ENCODE measurements at regions not wholly inside any gene's neighbourhood (a gene's known extent, or its start where the extent isn't known, plus 50 kb on each side); places are given as distances from the start of the nearest gene placed in this dataset.
"Not testable (repeated sequence)": the region's sequence is repeated elsewhere in the genome, so short reads cannot be mapped to it uniquely, and the experiment has no call there.

DNA sequence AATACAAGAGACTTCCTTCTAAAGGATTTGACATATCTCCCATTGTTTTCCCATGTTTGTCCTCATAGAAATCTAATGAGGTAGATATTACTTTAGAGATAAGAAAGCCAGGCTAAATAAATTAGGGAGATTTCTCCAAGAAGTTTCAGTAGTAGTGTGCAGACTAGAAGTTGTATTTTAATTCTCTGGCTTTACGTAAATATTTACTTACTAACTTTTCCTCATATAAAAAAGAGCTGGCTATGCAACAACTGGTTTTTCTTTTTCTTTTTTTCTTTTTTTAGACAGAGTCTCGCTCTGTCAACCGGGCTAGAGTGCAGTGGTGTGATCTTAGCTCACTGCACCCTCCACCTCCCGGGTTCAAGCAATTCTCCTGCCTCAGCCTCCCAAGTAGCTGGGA is 60.6 kb upstream of the ACYP2 start:
- TF ChIP-seq, protein P1, sequence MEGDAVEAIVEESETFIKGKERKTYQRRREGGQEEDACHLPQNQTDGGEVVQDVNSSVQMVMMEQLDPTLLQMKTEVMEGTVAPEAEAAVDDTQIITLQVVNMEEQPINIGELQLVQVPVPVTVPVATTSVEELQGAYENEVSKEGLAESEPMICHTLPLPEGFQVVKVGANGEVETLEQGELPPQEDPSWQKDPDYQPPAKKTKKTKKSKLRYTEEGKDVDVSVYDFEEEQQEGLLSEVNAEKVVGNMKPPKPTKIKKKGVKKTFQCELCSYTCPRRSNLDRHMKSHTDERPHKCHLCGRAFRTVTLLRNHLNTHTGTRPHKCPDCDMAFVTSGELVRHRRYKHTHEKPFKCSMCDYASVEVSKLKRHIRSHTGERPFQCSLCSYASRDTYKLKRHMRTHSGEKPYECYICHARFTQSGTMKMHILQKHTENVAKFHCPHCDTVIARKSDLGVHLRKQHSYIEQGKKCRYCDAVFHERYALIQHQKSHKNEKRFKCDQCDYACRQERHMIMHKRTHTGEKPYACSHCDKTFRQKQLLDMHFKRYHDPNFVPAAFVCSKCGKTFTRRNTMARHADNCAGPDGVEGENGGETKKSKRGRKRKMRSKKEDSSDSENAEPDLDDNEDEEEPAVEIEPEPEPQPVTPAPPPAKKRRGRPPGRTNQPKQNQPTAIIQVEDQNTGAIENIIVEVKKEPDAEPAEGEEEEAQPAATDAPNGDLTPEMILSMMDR (IDR thresholded peaks at IDR 0.05; ENCODE audit: borderline replicate concordance, insufficient read depth, low read depth, low read length), result no peak
- H3K4me3 ChIP-seq (ENCODE audit: low read depth, low read length), result no peak overlapping the region

DNA sequence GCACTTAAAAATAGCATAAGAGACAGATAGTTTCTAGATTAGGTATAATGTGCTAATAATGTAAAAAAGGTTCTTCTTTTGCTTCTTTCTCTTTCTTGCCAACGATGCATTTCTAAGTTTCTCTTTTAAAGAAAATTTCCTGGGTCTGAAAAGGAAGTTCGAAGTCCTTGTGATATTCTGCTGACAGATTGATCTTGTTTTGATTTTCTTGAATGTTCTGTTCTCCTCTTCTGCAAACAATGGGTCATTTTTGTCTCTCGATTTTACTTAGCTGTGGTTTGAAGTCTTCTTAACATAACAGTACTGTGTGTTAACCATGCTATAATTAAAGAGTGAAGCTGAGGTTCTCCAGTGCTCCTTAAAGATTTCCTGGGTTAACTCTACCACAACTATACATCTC is 61.1 kb upstream of the ACYP2 start:
- no peak overlapping the region for H3K4me3 ChIP-seq (ENCODE audit: low read depth, low read length)
- TF ChIP-seq, protein P1 (IDR thresholded peaks at IDR 0.05; ENCODE audit: borderline replicate concordance, insufficient read depth, low read depth, low read length), result no peak

DNA sequence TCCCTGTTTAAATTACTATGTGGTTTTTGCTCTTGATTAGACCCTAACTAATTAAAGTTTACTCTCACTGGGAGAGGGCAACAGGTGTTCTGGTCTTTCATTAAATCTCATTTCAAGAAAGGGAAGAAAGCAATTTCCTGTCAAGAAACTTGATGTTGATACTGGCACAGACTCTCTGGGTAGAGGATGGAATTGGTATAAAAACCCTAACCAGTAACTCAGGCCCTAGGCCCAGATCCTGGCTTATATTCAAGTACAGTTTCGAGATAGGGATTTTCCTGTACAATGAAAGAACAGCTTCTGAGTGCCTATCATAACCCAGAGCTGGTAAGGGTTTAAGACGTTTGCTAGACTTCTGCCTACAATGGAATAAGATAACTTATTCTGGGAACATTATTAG is 61.6 kb upstream of the ACYP2 start:
- no peak overlapping the region for H3K4me3 ChIP-seq (ENCODE audit: low read depth, low read length)

DNA sequence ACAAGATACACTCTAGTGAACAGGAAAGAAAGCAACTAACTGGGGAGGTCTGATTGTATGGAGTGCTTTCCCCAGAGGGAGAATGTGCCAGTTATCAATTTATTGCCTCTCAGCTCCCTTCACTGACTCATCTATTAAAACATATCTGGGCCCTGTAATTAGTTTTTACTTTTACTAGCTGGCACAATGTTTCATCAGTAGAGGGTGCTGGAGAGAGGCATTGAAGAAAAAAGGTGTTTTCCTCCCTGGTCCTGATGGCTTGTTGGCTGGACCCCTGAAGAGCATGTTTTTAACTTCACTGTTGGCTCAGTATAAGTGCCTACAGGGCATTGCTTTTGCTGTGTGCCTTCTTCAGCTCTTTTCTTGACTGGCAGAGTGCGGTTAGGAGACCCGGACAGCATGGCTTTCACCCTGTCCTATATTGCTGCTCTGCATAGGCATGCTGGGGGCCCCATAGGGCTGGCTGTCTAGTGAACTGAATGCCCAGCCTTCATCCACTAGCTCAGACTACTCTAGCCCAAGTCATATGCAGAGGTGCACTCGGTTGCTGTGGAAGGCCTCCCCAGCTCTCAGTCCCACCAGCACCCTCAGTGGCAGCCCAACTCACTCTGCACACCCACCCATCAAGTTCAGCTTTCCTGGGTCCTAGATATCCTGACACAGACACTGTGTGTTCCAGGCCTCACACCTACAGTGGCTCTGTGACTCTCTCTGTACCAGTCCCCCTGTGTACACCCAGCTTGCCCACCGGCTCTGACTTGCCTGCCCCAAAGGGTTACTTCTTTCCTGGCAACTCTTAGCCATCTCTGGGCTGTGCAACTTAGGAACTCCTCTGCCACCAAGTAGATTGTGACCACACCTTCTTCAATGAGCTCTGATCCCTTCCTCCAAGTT is 62.3 kb upstream of the ACYP2 start:
- H3K4me3 ChIP-seq (ENCODE audit: low read depth, low read length), result no peak overlapping the region
- TF ChIP-seq, protein P1 (IDR thresholded peaks at IDR 0.05; ENCODE audit: borderline replicate concordance, insufficient read depth, low read depth, low read length), result peak; percentile 44; the same call in 1 of the 2 replicates

More for the DNA sequence above, 61.6 kb upstream of the ACYP2 start:
- TF ChIP-seq, protein P1 (IDR thresholded peaks at IDR 0.05; ENCODE audit: borderline replicate concordance, insufficient read depth, low read depth, low read length), result no peak

DNA sequence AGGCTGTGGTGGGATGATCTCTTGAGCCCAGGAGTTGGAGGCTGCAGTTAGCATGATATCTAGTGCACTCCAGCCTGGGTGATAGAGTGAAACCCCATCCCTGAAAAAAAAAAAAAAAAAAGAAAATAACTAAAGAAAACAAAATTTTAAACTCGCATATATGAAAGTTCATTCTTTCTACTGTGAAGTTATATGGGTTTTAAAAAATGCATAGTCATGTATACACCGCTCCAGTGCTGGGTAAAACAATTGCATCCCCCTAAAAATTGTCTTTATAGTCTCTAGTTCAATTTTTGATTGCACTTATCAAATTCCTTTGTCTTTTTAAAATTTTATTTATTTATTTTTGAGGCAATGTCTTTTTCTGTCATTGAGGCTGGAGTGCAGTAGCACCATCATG is 65.0 kb upstream of the ACYP2 start:
- TF ChIP-seq, protein P1 (IDR thresholded peaks at IDR 0.05; ENCODE audit: borderline replicate concordance, insufficient read depth, low read depth, low read length), result no peak
- no peak overlapping the region for H3K4me3 ChIP-seq (ENCODE audit: low read depth, low read length)

DNA sequence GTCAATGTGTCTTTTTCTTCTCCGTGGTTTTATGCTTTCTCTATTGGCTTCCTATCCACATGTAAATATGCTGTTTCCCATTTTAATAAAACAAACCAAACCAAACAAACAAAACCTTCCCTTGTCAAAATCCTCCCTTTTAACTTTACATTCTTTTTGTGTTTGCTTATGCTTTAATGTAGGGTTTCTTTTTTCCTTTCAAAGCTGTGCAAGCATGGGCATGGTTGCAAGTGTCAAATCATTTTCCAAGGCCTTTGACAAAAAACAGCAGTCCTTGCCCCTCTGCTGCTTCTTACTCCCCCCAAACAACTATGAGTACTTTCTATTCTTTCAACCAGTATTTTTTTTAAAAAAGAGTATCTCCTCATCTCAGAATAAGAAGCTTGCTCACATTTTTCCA is 66.0 kb upstream of the ACYP2 start:
- TF ChIP-seq, protein P1 (IDR thresholded peaks at IDR 0.05; ENCODE audit: borderline replicate concordance, insufficient read depth, low read depth, low read length), result no peak
- H3K4me3 ChIP-seq (ENCODE audit: low read depth, low read length), result no peak overlapping the region

DNA sequence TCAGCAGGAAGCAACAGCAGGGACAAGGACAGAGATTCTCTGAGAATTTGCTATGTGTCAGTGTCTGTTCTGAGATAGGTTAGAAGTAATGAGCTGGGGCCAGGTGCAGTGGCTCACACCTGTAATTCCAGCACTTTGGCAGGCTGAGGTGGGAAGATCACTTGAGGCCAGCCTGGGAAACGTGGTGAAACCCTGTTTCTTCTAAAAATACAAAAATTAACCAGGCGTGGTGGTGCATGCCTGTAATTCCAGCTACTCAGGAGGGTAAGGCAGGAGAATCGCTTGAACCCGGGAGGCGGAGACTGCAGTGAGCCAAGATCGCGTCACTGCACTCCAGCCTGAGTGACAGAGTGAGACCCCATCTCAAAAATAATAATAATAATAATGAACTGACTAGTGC is 66.5 kb upstream of the ACYP2 start:
- not testable (repeated sequence) for H3K4me3 ChIP-seq (ENCODE audit: low read depth, low read length)
